Amniotic epithelial cell (primary cell): ENCODE measurements at regions not wholly inside any gene's neighbourhood (a gene's known extent, or its start where the extent isn't known, plus 50 kb on each side); places are given as distances from the start of the nearest gene placed in this dataset.

Experiments used
- DNase-seq: peaks from one replicate; pipeline ENCODE4 v3.0.0-alpha.2; 2010; ENCODE audit warnings: low read depth

DNA sequence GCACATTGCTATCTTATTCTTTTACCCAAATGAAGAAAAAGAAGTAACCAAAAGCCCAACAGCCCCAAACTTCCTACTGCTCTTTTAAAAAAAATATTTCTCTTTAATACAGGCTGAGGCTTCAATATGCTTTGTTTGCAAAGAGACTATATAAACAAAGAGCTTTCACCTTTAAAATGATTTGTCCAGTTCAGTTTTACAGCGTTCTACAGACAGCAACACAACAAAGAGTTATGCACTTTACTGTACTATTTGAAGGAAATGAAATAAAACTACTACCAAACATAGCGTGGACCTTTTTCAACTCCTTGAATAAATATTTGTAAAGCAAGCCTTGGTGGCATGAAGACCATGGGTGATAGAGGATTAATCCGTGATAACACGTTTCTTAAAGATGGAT, 151.2 kb downstream of the FGF9 start:
- DNase-seq: no peak

DNA sequence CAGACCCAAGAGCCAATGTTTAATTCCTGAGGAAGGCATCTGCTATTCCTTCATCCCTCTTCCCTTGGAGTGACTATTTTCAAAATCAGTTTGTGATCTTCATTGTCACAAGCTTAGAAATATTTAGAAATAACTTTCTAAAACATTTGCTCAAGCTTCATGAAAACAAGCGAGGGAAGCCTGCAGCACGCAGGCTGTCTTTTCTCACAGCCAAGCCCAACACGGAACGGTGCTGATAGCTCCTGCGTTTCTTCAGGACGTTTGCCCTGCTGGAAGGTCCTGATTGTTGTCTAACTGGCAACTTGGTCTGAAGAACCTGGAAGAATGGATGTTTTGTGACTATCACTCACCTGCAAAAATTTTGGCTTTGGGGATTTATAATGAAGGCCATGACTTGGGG, 152.5 kb downstream of the FGF9 start:
- no peak for DNase-seq

DNA sequence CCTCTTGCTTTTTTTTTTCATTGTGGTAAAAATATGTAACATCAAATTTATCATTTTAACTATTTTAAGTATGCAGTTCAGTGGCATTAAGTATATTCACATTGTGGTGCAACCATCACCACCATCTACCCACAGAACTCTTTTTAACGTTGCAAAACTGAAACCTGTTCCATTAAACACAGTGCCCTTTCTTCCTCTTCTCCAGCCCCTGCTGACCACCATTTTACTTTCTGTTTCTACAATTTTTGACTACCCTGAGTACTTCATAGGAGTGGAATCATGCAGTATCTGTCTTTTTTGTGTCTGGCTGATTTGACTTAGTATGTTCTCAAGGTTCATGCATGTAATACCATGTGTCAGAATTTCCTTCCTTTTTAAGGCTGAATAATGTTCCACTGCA, 153.1 kb downstream of the FGF9 start:
- DNase-seq: peak; percentile 61

DNA sequence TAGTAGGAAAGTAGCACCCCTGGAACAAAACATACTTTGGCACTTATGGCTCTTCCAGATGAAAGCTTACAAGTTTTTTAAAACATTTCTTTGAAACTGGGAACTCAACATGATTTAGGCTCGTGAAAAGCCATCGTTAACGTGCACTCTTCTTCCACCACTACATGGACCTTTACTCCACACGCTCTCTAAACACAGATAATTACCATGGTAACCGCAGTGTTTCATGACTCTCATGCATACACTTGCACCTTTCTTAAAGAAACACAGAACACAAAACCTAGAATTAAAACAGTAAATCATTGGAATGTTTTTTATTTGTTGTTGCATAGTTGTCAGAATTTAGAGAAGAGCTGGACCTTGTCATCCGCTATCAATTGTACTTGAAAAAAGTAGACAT, 154.3 kb downstream of the FGF9 start:
- peak; percentile 68 for DNase-seq

DNA sequence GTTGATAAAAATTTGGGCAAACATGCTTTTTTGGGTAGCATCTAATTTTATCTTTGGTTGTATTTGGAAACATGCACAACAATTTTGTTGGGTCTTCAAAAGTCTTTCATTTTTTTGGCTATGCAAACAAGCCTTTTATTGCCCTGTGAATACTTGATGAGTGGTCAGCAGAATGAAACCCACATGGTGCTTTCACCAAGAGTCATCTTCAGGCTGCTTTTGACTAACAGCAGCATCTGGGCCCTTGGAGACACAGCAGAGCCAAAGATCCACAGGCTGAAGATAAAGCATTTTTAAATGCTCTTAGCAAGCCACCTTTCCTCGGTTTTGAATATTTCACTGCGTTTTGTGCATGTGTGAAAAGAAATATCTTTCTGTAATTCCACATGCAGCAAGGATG, 154.9 kb downstream of the FGF9 start:
- DNase-seq: no peak

DNA sequence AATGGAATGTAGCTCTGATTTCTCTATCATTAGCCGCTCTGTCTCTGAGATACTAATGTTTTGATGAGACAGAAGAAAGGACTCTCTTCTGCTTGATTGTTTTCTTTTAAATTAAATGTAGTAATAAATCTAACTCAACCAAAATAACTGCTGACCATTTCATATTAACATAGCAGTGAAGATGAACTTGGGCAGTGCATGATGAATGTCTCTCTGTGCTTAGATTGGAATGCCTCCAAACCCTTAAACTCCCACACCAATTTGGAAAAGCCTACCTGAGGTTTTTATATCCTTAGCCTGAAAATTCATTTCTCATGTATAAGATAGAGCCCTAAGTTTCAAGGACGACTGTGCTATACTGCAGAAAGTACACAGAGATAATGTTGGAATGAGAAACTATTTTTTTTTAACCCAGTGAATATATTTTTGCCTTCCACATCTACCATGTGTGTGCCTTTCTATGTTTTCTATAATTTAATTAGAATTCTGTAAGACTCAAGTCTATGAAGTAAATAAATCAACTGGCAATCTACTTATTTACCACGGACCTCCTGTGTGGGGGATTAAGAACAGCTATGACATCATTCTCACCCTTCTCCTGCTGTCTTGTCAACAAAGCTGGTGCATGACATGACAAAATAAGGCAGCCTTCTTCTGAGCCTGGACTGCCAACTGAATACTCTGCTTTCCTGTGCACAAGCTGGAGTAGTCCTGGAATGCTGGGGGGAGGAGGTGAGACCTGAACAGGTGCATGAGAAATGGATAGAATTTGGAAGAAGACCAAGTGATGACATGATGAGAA, 155.5 kb downstream of the FGF9 start:
- peak; percentile 55 for DNase-seq

GRCh38 chr13:21831654-21832324, 160.9 kb downstream of the FGF9 start:
- DNase-seq: no peak

DNA sequence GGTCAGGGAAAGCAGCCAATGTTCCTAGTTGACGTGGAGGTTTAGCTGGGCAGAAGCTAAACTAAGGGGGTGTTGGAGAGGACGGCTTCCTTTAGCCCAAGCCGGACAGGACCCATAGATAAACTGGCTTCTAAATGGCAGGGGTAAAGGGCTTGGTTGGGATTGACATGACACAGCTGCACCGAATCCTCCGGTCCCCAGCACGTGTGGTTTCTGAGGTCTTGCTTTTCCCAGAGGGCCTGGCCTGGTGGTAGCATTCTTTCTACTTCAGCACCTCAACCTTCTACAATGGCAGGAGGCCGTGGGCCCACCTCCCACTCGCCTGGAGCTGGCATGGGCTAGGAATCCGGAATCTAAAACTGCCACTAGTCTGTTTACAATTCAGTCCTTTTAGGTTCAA, 163.0 kb downstream of the FGF9 start:
- DNase-seq: no peak

DNA sequence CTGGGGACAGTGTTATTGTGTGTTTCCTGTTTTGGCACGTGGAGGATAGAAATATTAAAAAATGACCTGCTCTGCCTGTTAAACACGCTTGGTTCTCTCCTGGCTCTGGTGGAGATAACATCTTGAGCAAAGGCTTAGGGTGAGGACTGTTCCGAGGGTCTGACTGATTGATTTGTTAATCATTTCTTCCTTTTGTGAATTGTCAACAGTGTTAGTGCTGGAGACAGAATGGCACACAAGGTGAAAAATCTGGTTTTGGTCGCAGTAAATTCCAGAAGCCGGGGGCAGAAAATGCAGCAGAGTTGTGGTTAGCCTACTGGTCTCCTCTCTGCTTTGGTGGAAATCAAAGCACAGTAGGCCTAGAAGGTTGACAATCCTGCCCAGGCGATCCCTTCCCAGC, 163.6 kb downstream of the FGF9 start:
- no peak for DNase-seq

DNA sequence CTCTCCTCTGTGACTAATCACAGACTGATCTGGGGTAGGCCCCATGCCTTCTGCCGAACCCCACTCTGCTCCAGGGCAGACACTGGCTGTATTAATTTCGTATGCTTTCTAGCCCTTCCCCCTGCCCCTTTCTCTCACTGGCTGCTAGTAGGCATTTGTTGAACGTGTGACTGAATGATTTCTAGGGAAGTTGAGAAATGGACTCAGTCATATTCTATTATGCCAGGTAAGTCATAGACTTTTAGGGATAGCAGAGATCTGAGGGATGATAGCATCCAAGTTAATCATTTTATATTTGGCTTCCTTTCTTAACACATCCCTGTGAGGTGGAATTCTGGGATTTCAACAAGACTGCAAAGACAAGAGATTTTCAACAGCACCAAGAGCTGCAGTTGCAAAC, 166.4 kb downstream of the FGF9 start:
- DNase-seq: no peak

- DNase-seq: peak; percentile 65
These were observed 167.1 kb downstream of the FGF9 start for GRCh38 chr13:21837841-21838551.

- DNase-seq: no peak
These were observed 175.7 kb downstream of the FGF9 start for GRCh38 chr13:21846605-21847004.

DNA sequence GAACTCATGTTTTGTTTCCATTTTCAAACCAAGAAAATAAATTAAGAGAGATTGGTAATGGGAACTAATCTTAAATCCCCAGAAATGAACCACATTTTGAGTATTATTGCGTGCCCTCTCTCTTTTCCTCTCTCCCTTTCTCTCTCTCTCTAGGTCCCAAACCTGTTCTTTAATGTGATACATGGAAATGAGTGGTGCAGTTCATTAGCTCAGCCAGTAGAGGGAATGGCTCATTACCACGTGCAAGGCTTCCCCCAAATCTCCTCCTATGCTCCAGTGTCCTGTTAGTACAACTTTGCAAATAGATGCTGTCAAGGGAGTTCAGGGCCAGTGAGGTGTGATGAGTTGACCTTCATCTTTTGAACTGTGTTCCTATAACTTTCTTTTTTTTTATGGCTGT, 178.4 kb downstream of the FGF9 start:
- DNase-seq: peak; percentile 44

DNA sequence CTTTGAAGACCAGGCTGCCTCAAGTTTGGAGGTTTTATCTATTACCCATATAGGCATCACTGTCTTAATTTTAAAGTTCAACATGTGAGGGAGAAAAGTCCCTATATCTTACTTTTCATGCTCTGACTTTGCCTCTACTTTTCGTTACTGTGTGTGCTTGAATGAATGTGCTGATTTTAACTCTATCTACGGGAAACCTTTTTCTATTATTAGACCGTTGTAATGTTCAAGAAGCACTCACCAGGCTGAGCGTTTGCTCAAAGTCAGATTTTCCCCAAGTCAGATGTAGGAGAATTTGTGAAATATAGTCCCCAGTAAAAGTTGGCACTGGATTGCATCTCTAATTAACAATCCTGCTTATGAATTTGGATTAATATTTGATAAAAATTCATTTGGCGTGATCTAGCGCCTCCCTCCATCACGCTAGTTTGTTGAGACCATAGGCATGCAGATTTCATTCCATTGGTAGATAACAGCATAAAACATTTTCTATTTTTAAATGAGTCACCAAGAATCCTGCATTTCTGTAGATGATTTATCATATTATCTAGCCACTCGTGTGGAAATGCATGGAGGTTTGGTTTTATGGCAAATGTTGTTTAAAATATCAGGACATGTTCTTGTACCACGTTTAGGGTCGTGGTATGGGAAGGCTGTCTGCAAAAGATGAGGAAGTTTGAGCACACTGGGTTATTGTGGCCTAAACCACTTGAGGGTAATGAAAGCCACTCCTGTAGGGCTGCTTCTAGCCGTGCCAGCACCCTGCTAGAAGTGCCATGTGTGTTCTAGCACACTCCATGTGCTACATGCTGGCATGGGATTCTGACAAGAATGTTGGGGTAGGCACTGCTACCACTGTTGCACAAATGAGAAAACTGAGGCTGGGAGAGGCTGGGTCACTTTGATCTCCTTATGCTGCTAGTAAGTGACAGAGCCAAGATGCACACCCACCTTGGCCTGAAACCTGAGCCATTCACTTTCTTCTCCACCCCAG, 179.4 kb downstream of the FGF9 start:
- DNase-seq: peak; percentile 72

- DNase-seq: peak; percentile 15
These were observed 181.2 kb downstream of the FGF9 start for GRCh38 chr13:21852043-21852442.

GRCh38 chr13:21853779-21854178, 182.9 kb downstream of the FGF9 start:
- no peak for DNase-seq

DNA sequence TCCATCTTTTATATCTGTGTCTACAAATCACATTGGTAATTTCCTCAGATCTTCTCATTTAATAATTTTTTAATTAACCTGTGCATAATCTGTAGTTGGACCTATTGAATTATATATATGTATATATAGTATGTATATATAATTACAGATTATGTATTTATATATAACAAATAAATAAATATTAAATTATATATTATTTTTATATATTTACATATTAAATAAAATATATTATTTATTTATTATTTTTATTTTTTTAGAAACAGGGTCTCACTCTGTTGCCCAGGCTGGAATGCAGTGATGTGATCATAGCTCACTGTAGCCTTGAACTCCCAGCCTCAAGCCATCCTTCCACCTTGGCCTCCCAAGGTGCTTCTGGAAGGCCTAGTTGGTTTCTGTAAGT, 197.9 kb downstream of the FGF9 start:
- no peak for DNase-seq

GRCh38 chr13:21871382-21871781, 200.5 kb downstream of the FGF9 start:
- no peak for DNase-seq

DNA sequence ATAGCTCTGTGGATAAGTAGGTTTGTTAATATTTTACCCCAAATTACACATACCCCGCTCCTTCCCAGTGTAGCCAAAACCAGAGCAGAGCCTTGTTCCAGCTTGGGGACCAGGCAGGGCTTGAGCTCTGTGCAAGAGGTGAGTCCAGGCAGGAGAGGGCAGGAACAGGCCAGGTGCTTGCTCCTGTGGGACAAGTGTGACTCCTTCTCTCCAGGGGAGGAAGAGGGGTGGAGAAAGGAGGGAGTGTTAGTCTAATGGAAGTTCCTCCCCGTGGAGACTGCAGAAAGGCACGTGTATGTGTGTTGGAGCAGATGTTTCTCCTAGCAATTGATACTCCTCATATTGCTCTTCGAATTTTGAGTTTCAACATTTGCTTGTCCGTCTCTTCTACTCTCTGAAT, 201.0 kb downstream of the FGF9 start:
- DNase-seq: no peak

DNA sequence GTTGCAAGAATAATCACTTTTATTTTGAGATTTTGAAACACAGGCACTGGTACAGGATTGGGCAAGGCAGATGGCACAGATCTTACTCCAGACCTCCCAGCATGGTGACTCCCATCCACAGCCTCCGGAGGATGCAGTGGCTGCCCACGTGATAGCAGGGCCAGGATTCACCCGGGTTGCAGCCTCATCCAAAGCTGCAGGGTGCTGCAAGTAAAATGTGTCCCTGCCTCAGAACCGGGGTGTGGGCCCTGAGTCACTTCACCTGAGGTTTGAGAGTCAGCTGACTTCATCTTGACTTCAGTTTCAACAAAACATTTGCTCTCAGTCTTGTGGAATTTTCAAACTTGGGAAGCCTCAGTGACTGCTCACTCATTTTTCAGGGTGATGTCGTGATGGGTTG, 201.9 kb downstream of the FGF9 start:
- no peak for DNase-seq

DNA sequence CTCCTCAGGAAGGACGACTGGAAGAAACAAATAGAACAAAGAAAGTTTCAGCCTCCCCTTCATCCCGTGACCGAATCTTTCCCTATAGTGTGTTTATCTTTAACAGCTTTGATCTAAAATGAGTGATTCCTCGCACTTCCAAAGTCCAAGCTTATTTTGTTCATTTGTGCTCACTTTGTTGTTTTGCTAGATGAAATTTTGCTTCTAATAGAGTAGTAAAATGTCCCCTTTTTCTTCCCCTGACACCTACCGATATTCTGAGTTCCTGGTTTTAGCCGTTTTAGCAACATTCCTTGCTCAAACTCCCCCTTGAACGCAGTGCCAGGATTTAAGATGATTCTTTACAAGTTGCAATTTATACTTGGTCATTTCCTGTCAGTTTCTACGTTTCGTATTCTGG, 204.2 kb downstream of the FGF9 start:
- DNase-seq: no peak
